Activated CD4-positive, alpha-beta T cell treated with anti-CD3 and anti-CD28 coated beads for 1 hour (primary cell): ENCODE measurements at regions not wholly inside any gene's neighbourhood (a gene's known extent, or its start where the extent isn't known, plus 50 kb on each side); places are given as distances from the start of the nearest gene placed in this dataset.

Experiments
- DNase-seq: peaks from one replicate; pipeline ENCODE4 v3.0.0-alpha.2; 2020

- no peak for DNase-seq
Measured at GRCh38 chr3:72336821-72337479, 511.3 kb downstream of the SHQ1 start.

GRCh38 chr3:72336114-72336651, 512.1 kb downstream of the SHQ1 start:
- no peak for DNase-seq

DNA sequence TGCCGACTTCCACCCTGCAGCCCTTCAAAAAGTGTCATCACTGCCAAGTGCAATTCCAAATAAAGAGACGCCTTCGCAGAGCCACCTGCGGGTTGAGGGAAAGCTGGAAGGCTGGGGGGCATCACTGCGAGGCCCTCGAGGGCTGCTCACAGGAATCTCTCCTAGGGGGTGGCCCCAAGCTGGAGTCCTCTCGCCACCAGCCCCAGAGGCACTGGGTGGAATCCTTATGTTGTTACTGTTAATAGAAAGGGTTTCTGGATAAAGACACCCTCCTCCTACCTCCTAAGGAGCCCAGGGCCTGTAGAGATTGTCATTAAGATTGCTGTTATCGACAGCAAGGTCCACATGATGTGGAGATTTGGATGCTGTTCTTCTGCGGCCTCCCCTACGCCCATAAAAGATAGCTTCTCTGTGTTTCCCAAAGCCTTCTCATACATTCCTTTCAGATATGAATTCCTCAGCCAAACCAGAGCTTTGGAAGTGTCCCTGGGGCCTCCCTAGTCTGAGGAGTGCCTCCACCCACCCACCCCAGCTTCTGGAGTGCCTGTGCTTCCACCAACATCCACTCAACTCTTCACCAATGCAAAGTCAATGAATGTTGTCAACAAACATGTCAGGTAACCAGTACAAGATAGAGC, 512.7 kb downstream of the SHQ1 start:
- no peak for DNase-seq

DNA sequence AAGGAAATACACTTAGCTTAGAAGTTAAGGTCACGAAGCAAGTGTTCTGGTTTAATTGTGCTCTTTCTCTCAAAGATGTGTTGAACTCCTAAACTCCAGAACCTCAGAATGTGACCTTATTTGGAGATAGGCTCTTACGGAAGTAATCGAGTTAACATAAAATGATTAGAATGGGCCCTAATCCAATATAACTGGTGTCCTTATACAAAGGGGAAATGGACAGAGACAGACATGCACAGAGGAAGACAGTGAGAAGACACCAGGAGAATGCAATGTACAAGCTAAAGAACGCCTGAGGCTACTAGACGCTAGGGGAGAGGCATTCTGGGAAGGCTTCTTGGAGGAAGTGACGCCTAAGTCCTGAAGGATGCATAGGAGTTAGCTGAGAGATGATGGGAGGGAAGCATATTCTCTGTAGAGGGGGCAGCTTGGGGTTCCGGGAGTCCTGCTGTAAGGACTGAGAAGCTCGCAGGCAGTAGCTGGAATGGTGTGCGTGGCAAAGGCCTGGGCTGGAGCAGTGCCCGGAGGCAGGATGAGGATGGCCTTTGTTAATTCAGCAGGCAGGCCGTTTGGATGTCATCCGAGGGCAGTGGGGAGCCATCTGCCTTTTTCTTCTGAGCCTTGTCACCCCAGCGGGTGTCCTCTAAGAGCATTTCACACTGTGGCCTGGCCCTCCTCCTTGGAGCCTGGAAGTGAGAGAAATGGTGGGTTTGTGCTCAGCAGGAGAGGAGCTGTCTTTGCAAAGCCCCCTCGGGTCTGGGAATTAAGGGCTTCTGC, 513.4 kb downstream of the SHQ1 start:
- DNase-seq: no peak

DNA sequence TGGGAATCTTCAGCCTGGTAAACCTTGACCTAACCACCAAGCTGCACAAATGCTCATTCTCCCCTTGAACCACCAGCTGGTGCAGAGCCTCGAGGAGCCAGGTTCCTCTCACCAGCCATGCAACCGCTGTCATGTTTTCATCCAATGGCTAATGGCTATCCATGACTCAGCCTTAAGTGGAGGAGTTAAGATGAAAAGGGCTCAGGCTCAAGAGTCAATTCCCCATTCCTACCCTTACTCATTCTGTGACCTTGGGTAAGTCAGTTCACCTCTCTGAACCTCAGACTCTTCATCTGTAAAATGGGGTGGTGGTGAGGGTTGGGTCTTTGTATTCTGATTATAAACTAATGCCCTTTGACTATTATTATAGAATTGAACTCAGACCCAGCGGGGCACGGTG, 515.6 kb downstream of the SHQ1 start:
- DNase-seq: no peak

- no peak for DNase-seq
Measured at GRCh38 chr3:72332036-72332435, 516.2 kb downstream of the SHQ1 start.

- DNase-seq: no peak
Measured at GRCh38 chr3:72331076-72331475, 517.2 kb downstream of the SHQ1 start.

- no peak for DNase-seq
Measured at GRCh38 chr3:72329354-72329753, 518.9 kb downstream of the SHQ1 start.

DNA sequence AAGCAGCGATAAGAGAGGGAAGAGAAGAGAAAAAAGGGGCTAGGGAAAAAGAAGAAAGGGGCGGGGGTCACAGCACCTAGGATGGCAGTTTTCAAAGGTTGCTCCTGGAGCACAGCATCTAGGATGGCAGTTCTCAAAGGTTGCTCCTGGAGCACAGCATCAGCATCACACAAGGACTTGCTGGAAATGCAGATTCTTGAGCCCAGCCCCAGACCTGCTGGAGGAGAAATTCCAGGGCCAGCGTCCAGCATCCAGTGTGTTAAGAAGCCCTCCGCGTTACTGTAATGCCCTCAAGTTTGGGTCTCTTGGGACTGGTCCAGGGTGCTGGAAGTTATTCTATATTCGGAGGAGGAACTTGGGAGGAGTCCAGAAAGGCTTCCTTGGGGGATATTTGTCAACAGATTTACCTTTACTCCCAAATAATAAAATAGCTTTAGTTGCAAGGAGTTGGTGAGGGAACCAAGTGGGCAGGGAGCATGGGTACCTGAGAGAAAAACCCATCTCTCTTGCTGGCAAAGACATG, 519.4 kb downstream of the SHQ1 start:
- no peak for DNase-seq

GRCh38 chr3:72327008-72327407, 521.2 kb downstream of the SHQ1 start:
- DNase-seq: no peak

- DNase-seq: no peak
Measured at GRCh38 chr3:72324253-72324811, 523.9 kb downstream of the SHQ1 start.

DNA sequence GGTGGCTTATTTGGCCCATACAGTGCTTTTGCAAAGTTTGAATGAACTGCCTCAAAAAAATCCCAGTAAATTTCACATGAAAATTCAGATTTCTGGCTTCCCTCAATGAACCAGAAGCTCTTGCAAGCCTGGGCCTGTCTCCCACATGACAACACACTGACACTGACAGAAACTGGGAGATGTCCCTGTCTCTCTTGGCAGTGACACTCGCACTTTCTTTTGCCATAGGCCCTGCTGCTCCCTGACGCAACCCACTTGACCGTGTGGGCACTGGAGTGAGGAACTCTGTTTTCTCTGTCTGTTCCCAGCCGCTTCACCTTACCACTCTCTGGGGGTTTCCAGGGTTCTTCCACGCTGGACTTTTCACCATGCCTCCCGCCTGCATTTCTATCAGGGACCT, 524.5 kb downstream of the SHQ1 start:
- no peak for DNase-seq

DNA sequence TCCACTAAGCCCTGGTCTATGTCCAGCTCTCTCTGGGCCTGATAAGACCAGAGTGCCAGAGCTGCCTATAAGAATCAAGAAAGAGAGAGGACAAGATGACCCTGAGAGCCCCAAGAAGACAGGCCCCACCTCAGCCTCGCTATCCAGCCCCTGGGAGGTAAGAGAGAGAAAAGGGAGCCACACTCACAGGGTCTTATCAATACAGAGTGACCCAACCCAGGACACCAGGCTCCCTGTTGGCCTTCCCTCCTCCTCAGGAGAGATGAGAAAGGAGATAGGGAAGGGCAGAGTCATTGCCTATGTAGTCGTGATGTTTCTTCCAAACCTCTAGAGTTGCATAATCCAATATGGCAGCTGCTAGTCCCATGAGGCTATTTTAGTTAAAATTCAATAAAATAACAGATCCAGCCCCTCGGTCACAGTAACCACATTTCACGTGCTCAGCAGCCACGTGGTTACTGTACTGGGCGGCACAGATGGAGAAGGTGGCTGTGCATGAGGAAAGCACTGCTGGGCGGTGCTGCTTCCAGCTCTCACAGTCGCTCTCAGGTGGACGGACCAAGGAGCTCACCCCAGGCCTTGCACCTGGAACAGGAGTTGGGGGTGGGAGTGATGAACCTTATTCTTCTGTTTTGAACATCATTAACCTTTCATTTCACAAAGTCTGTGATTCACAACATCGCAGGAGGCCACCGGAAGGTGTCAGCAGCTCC, 525.8 kb downstream of the SHQ1 start:
- DNase-seq: no peak

GRCh38 chr3:72320955-72321303, 527.3 kb downstream of the SHQ1 start:
- no peak for DNase-seq

- no peak for DNase-seq
Measured at GRCh38 chr3:72320095-72320954, 527.9 kb downstream of the SHQ1 start.

DNA sequence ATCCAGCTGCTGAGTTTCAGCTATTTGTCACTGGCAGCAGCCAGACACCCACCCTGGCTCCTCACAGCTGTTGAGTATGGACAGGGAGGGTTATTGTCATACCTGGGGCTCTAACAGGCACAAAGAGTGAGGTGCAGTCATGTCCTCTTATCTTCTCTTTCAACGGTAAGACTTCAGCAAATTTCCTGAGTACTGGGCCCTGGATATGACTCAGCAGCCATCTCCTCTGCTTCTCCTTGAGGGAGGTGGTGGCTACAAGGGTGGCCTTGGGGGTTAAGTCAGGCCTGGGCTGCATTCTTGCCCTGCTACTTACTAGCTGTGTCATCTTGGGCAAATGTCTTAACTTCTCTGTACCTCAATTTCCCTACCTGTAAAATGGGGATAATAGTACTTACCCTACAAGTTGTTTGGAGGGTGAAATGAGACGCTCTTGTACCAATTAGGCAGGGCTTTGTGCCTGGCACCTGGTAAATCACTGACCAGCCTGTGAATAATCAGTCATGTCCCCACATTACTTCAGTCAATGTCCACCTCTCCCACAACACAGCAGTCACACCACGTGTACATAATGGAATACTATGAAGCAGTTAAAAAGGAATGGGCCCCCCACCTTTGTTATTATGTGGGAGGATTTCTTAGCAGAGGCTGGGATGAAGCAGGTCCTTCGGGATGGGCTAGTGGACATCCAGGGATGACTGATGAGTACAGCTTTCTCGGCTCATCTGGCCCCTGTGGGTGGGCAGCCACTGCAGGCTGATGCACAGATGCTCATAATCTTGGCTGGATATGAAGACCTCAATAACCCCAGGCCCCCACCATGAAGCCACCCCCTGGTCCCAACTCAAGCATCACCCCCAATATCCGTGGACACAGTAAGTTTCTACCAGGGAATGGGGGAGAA, 528.8 kb downstream of the SHQ1 start:
- DNase-seq: no peak

DNA sequence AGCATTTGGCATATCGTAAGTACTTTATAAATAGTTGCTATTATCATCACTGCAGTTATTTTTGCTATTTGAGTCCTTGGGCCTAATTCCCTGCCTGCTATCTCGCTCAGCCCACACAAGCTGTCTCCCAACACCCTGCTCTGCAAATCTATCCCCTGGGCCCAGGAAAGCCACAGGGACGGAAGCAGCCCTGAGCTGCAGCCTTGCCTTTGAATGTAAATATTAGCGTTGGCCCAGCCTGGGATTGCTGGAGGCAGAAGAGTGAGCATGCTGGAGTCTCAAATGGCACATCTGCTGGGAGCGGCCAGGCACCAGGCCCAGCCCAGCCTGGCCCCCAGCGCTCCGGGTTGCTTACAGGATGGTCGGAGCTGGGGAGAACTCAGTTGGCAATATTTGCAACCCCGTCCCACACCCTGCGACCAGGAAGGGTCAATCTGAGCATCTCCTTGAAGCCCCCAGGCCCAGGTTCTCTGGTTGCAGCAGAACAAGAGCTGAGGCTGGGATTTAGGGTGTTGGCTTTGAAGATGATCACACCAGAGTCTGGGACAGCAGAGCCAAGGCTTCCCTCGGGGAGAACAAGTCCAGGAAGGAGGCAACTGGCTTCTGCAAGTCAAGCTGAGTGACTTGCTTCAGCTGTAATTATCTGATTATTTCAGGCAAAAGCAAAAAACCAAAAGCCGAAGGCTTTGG, 529.6 kb downstream of the SHQ1 start:
- DNase-seq: no peak

GRCh38 chr3:72317491-72317890, 530.8 kb downstream of the SHQ1 start:
- no peak for DNase-seq

DNA sequence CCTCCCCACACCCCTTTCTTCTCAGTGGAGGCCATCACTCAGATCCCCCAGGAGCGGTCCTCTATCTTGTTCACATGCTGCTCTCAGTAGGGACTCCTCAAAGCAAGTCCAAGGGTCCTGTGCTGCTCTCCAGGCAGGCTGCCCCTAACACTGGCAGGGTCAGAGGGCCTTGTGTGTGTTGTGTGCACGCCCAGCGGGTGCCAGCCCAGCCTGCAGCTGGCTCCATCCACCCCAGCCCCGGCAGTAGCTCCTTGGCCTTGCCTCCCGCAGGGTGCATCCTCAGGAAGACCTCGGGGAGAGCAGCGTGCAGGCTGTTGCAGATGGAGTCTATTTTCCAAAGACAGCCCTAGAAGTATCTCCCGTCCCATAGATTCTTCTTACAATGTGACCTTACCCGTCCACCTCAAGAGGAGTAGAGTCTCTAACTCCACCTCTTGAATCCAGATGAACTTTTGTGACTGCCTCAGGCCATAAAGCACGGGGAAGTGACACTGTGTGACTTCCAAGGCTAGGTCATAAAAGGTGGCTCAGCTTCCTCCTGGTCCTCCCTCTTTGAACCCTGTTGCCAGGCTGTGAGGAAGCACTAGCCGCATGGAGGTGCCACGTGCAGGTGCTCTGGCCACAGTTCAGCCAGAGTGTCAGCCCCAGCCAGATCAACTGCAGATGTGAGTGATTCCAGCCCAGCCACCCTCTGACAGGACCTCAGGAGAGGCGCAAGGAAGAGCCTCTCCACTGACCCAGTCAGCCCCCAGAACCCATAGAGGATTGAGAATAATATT, 531.6 kb downstream of the SHQ1 start:
- DNase-seq: no peak
